CD4-positive, alpha-beta T cell treated with Interleukin-21 for 1 hour (primary cell): ENCODE measurements at regions not wholly inside any gene's neighbourhood (a gene's known extent, or its start where the extent isn't known, plus 50 kb on each side); places are given as distances from the start of the nearest gene placed in this dataset.

Source experiments
- DNase-seq: peaks from one replicate; pipeline ENCODE4 v3.0.0-alpha.2; 2020

DNA sequence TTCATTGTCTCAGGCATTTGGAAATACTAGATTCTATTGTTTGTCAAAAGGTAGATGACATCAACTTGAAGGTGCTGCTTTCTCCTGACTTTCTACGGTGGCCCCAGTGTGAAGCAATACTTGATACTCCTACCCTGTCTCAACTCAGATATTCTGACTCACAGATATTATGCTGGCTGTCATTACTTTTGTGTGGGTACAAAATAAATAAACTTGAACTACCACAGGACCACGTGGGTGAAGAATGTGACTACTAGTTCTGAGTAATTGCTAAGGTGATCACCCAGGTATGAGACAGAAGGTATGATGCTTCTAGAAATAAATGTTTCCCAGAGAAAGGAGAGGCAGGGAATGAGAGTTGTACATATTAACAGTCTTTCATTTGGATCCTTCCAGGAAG lies 275.3 kb upstream of the SPOCK3 start:
- no peak for DNase-seq

- DNase-seq: no peak
These were observed 289.8 kb upstream of the SPOCK3 start for GRCh38 chr4:167524091-167524490.

DNA sequence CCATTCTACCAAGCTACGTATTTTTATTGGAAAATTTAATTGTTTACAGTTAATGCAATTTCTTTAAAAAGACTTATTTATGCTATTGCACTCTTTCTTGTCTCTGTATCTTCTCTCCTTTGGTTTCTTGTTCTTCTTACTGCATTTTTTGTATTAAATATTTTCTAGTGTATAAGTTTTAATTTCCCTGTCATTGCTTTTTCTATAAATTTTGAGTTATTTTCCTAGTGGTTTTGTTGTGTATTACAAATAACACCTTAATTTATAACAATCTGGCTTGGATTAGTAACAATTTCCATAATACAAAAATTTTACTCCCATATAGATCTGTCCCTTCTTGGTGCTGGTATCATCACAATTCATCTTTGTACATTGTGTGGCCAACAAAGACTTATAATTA lies 303.5 kb upstream of the SPOCK3 start:
- no peak for DNase-seq

- no peak for DNase-seq
These were observed 307.0 kb upstream of the SPOCK3 start for GRCh38 chr4:167541286-167541685.

- no peak for DNase-seq
These were observed 310.1 kb upstream of the SPOCK3 start for GRCh38 chr4:167544391-167544790.

DNA sequence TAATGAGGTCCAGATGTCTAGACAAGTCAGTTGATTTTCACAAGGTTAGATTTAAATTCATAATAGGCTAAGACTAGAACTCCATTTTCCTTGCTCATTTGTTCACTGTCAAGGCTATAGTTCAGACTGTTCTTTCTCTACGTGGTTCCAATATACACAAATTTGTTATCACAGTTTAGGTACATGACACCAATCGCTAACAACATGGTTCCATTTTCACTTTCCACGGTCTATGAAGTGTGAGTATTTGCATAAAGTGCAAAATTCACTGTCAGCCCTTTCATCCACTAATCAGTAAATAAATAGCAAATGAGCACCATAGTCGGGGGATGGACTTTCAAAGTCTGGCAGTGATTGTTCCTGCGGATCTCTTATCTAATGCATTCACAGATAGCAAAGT lies 315.7 kb upstream of the SPOCK3 start:
- DNase-seq: no peak

DNA sequence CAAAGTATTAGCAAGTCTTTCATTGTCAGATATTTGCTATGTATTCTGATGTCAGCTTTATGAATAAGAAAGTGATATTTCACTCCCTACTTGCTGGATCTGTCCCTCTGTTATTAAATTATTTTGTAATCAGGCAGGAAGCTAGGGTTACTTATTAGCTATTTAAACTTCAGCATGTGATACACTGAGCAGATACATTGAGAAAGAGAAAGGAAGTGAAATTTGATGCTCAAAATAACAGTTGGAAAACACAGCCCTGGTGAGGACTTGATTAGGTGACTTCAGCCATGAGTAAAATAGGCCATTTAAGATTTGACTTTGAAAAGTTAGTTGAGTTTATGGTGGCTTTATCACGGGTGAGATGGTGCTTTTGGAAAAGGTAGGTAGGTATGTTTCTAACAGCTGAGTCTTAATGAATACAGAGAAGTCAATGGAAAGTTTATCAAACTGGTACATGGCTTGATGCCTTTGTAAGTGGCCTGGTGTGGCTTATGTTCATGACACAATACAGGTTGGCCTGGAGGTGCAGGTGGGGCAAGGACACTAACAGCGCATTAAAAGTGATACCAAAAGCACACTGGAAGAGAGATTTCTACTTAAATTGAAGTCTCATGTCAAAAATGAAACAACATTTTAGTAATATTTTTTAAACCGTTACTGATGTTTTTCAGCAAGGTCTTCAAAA lies 321.2 kb upstream of the SPOCK3 start:
- no peak for DNase-seq

GRCh38 chr4:167578906-167579305 lies 344.6 kb upstream of the SPOCK3 start:
- no peak for DNase-seq

DNA sequence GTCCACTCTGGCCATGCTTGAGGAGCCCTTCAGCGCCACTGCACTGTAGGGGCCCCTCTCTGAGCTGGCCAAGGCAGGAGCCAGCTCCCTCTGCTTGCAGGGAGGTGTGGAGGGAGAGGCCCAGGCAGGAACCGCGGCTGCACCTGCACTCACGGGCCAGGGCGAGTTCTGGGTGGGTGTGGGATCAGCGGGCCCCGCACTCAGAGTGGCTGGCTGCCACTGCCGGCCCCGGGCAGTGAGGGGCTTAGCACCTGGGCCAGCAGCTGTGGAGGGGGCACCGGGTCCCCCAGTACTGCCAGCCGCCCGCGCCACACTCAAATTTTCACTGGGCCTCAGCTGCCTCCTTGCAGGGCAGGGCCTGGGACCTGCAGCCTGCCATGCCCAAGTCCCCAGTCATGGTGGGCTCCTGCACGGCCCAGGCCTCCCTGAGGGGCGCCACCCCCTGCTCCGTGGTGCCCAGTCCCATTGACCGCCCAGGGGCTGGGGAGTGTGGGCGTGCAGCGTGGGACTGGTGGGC lies 347.2 kb upstream of the SPOCK3 start:
- no peak for DNase-seq

GRCh38 chr4:167587361-167587760 lies 353.1 kb upstream of the SPOCK3 start:
- no peak for DNase-seq

DNA sequence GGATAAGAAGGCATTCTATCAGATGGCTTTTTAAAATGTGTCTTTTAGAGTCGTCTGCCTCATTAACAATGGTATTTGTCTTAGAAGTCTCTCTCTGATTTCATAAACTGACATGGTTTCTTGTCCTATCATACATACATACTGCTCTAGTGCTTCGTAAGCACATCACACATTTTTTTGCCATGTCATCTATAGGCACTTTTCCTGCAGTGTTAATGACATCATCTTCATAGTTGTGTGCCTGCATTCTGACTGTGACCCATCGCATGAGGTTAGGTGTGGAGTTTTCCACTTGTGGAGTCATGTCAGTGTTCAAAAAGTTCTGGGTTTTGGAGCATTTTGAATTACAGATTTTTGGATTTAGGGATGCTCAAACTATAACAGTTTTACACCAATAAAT lies 361.6 kb upstream of the SPOCK3 start:
- no peak for DNase-seq

DNA sequence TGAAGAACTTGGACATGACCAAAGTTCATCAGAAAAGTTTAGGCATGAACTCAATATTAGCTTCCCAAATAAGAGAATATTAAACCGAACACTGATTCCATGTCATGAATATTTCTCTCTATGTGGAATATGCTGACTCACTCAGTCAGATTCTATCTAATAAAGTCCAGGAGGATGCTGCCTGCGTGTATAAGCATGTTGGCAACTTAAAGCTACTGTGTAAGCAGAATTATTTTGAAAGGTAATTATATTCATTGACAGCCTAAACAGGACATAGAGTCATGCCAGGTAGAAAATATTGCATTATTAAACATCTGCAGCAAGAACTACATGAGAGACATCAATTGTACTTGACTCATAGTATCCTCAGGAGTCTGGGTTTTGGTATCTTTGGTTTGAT lies 367.9 kb upstream of the SPOCK3 start:
- no peak for DNase-seq

GRCh38 chr4:167606551-167606950 lies 372.3 kb upstream of the SPOCK3 start:
- DNase-seq: no peak

DNA sequence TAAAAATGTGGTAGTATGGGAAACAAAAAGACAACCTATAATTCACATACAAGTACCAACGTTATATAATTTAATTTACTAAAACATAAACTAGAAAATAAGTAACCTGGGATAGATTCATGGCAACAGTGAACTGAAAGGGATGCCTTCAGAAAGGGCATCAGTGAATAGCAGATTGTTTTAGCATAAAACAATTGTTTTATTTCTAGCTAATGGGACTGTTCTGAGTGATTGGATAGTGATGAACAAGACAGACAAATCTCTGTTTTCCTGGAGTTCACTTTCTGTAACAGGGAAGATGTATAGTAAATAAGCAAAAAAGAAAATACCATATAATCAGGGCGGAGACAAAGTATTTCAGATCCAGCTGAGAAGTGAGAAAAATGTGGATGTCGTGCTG lies 379.1 kb upstream of the SPOCK3 start:
- DNase-seq: no peak

DNA sequence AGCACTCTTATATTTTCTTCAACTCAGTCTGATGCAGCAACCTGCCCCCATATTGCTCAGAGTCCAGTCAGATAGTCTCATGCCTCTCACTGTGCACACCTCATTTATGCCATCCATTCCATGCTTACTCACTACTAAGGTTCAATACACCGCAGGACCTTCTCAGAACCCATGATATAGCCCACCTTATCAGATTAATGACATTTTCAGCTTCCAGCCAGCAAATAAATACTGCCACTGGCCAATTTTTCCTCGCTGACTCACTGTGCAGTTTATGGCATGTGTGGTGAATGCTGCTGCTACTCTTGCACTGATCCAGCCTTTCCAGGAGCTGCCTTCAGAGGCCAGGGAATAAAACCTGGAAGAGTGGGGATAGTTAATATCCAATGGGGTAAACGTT lies 380.6 kb upstream of the SPOCK3 start:
- no peak for DNase-seq

GRCh38 chr4:167616476-167616875 lies 382.2 kb upstream of the SPOCK3 start:
- DNase-seq: no peak

DNA sequence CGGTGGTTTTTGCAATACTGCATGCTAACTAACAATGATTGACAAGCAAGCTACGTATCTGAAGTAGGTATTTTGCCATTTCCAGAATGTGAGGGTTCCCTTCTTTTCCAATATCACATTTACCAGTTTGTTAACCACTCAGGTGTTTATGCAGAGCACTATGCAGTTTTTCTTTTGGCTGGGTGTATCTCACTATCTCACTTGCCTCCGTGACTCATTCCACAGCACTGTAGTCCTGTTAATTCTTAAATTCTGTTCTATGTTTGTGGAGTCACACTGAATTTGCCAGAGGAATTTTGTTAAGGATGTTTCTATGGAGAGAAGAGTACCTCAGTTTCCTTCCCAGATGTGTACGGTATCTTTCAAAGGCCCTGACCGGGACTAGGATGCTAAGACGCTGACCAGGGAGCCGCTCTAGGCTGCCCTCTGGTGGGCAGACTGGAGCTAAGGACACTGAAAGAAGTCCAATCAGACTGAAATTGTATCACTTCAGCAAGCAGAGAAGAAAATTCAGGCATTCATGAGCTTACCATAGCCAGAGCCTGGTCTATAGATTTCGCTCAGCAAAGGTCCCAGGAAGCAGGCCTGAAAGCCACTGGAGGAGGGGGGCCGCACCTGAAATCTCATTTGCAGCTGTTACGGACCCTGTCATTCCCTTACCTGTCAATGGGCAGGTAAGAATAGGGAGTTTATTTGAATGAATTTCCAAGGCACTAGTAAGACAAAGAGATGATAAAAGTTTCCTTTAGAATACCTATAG lies 388.4 kb upstream of the SPOCK3 start:
- DNase-seq: peak; percentile 2

DNA sequence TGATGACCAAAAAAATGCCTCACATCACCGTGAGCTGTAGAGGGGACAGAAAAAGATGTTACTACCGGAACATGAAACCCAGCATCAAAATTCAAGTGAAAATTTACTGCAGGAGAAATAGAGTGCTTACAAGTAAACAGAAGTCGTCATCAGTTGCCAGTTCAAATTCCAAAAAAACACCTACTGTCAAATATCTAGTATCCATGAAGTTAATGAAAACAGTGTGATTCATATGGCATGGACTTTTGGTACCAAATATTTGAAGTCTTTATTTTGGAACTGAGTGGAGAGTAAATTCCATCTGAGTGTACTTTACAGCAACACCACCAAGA lies 388.9 kb upstream of the SPOCK3 start:
- DNase-seq: no peak

GRCh38 chr4:167629272-167629671 lies 395.0 kb upstream of the SPOCK3 start:
- no peak for DNase-seq

- DNase-seq: no peak
These were observed 408.0 kb upstream of the SPOCK3 start for GRCh38 chr4:167642250-167642649.

DNA sequence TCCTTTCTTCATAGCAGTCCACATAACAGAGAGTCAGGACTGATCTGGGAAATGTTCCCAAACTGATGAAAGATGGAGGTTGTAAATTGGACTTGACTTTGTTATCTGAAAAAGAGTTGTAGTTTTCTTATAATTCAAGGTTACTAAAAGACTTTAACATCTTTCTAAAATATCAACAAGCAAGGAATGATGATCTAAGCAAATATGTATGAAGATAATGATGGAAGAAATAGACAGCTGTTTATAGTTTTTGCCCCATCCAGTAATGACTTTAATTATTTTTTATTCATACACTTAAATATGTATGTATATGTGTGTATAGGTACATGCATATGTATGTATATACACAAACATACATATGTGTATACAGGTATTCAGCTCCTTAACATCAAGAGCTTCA lies 411.1 kb upstream of the SPOCK3 start:
- DNase-seq: no peak

DNA sequence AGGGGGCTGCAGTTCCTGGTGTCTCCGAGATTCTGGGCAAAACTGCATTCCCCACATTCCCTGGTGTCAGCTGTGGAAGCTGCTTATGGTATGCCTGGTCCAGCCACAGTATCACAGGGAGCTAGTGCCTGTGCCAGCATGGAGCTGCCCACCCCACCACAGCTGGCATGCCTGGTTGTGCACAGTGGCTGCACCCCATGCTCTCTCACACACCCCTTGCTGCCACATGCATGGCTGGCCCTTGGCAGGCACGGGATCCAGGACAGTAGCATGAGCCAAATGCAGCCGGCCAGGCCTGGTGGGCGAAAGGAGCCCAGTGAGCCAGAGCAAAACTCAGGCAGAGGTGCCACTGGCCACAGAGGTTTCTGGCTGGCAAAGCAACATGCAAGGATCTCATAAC lies 418.0 kb upstream of the SPOCK3 start:
- DNase-seq: no peak

DNA sequence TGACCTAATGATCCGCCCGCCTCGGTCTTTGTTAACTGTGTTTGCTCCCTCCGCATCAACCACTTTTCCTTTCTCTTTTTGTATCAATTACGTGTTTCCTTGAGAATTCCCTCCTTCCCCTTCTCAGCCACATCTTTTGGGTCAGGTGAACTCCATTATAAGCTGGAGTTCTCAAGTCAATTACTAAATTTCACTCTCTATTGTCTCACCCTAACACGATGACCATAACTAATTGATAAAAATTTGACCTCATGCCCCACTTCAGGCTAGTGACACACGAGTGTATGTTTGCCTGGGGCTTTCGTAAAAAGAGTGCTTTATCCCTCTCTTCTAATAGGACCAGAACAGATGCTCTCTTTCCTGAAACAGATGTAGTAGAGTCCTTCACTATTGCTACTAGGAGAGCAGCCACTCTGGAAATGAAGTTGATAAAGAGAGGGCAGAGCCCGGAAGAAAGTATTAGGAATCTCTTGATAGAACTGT lies 403.6 kb upstream of the ANXA10 start:
- no peak for DNase-seq

DNA sequence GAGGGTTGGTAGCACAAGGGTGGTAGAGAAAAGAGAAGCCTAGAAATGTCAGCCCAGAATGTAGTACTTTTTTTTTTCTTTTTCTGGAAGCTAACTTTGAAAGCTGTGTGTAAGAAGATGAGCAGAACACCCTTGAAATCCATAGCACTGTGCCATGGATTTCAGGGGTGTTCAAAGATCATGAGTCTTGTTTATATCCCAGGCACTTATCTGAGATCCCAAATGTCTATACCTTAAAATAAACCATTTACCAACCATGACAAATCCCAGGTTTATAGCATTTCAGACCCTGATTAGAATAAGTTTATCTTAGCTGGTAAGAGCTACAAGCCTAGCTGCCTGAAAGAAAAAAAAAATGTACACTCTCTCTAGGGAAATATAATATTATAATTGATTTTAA lies 389.9 kb upstream of the ANXA10 start:
- DNase-seq: no peak

GRCh38 chr4:167711517-167711916 lies 380.8 kb upstream of the ANXA10 start:
- DNase-seq: no peak
